ENCODE measurements at regions not wholly inside any gene's neighbourhood (a gene's known extent, or its start where the extent isn't known, plus 50 kb on each side); places are given as distances from the start of the nearest gene placed in this dataset.
"Not testable (repeated sequence)": the region's sequence is repeated elsewhere in the genome, so short reads cannot be mapped to it uniquely, and the experiment has no call there.

- H3K9me3 ChIP-seq = peaks cover 0 to 4% (median 0%) of the 10 kb centered on the region in 12 donors
- TF ChIP-seq POLR2A (IDR thresholded peaks at IDR 0.05) = no peak
- TF ChIP-seq, protein P1, sequence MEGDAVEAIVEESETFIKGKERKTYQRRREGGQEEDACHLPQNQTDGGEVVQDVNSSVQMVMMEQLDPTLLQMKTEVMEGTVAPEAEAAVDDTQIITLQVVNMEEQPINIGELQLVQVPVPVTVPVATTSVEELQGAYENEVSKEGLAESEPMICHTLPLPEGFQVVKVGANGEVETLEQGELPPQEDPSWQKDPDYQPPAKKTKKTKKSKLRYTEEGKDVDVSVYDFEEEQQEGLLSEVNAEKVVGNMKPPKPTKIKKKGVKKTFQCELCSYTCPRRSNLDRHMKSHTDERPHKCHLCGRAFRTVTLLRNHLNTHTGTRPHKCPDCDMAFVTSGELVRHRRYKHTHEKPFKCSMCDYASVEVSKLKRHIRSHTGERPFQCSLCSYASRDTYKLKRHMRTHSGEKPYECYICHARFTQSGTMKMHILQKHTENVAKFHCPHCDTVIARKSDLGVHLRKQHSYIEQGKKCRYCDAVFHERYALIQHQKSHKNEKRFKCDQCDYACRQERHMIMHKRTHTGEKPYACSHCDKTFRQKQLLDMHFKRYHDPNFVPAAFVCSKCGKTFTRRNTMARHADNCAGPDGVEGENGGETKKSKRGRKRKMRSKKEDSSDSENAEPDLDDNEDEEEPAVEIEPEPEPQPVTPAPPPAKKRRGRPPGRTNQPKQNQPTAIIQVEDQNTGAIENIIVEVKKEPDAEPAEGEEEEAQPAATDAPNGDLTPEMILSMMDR (IDR thresholded peaks at IDR 0.05) = no peak
- DNase-seq = no peak
- no peak overlapping the region for H3K4me3 ChIP-seq
- 40 to 47% (median 43%) methylated on average over 1 of the region's 1 CpG for WGBS, 4 donors
- peak overlapping the region in 1 of 12 donors; percentile 7 for H3K27ac ChIP-seq
- no peak for ATAC-seq
- intact Hi-C loops (cut with DNase I) = no loop called here
- H3K36me3 ChIP-seq = no peaks in the 10 kb centered on the region
- no peaks in the 10 kb centered on the region for H3K27me3 ChIP-seq
- H3K4me1 ChIP-seq = peaks cover 0 to 5% (median 0%) of the 10 kb centered on the region in 12 donors
Observed at GRCh38 chr6:133807501-133807900, 81.4 kb upstream of the TCF21 start.

DNA sequence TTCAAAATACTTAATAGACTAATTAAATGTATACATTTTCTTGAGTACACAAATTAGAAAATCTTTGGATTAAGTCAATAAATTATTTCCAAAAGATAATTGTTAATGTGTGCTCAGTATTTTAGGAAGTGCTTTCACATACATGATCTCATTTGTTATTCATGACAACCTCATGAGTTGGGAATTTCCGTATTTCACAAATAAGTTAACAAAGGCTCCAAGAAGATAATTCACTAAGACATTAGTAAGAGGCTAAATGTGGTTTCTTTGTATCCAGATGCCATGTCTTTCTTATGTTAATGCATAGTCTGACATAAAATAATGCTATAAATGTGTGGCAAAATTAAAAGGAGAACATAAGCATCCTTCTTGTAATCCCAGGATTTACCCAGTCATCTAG lies 79.5 kb upstream of the TCF21 start:
- intact Hi-C loops (cut with DNase I) = no loop called here
- no peak overlapping the region for H3K27ac ChIP-seq
- H3K4me1 ChIP-seq = peaks cover 0 to 5% (median 0%) of the 10 kb centered on the region in 12 donors
- no peak for DNase-seq
- H3K9me3 ChIP-seq = no peaks in the 10 kb centered on the region
- H3K36me3 ChIP-seq = no peaks in the 10 kb centered on the region
- TF ChIP-seq, protein P1 (IDR thresholded peaks at IDR 0.05) = no peak
- TF ChIP-seq POLR2A (IDR thresholded peaks at IDR 0.05) = no peak
- WGBS, 4 donors = 78 to 83% (median 80%) methylated on average over 1 of the region's 1 CpG
- no peaks in the 10 kb centered on the region for H3K27me3 ChIP-seq
- H3K4me3 ChIP-seq = no peak overlapping the region
- ATAC-seq = no peak

DNA sequence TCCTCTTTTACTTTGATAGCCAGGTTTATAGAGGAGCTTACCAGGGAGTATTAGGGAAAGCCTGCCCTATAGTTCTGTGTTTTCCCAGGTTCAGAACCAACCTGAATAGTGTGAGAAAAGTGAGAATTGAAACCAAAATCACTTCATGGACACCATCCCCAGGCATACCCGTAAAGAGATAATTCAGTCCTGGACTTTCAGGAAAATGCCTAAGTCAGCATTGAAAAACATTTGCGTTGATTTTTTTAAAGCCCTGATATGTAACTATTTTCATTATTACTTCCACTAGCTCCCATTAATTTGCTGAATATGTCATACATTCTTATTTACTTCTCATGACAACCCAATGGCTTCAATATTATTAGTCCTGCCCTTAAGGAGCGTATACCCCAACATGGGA lies 77.4 kb upstream of the TCF21 start:
- Histone ChIP-seq H3K4me3 (no peak overlapping the region), H3K36me3 (no peaks in the 10 kb centered on the region), H3K27me3 (no peaks in the 10 kb centered on the region), H3K27ac (no peak overlapping the region), H3K9me3 (no peaks in the 10 kb centered on the region), H3K4me1 (peaks cover 0 to 12% (median 0%) of the 10 kb centered on the region in 12 donors)
- WGBS, 4 donors = 86 to 93% (median 90%) methylated on average over 3 of the region's 3 CpGs
- intact Hi-C loops (cut with DNase I) = no loop called here
- no peak for ATAC-seq
- DNase-seq = no peak
- no peak for TF ChIP-seq POLR2A (IDR thresholded peaks at IDR 0.05)
- TF ChIP-seq, protein P1 (IDR thresholded peaks at IDR 0.05) = no peak

DNA sequence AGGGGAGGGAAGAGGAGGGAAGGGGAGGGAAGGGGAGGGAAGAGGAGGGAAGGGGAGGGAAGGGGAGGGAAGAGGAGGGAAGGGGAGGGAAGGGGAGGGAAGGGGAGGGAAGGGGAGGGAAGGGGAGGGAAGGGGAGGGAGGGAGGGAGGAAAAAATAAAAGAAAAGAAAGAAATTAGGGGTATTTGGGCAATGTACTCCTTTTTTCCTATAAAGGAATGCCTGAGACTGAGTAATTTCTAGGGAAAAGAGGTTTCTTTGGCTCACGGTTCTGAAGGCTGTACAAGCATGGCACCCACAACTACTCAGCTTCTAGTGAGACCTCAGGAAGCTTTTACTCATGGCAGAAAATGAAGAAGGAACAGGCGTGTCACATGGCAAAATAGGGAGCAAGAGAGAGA lies 76.5 kb upstream of the TCF21 start:
- intact Hi-C loops (cut with DNase I) = not testable (repeated sequence)

GRCh38 chr6:133814238-133814637 lies 74.7 kb upstream of the TCF21 start:
- WGBS, 4 donors = 31 to 53% (median 42%) methylated on average over 1 of the region's 1 CpG
- Histone ChIP-seq H3K36me3 (no peaks in the 10 kb centered on the region), H3K4me1 (peaks cover 0 to 7% (median 0%) of the 10 kb centered on the region in 12 donors), H3K4me3 (no peak overlapping the region), H3K27ac (no peak overlapping the region), H3K27me3 (no peaks in the 10 kb centered on the region), H3K9me3 (no peaks in the 10 kb centered on the region)
- ATAC-seq (peak in 2 of 4 donors; percentile 51 to 59), DNase-seq (no peak)
- intact Hi-C loops (cut with DNase I) = no loop called here
- TF ChIP-seq, protein P1 (IDR thresholded peaks at IDR 0.05) = no peak
- no peak for TF ChIP-seq POLR2A (IDR thresholded peaks at IDR 0.05)

More for the DNA sequence above, 76.5 kb upstream of the TCF21 start:
- not testable (repeated sequence) for H3K4me3 ChIP-seq, H3K4me1 ChIP-seq, ATAC-seq, DNase-seq, H3K9me3 ChIP-seq, H3K36me3 ChIP-seq, H3K27ac ChIP-seq, H3K27me3 ChIP-seq
- WGBS, 4 donors = 76 to 82% (median 77%) methylated on average over 2 of the region's 2 CpGs

All from heart left ventricle (tissue), 16 donors.